Hypothalamus (tissue), 51 donors: ENCODE measurements at regions not wholly inside any gene's neighbourhood (a gene's known extent, or its start where the extent isn't known, plus 50 kb on each side); places are given as distances from the start of the nearest gene placed in this dataset.
A peak's percentile ranks its signal among the peaks of the same experiment; 100 is the strongest.
"Not testable (repeated sequence)": the region's sequence is repeated elsewhere in the genome, so short reads cannot be mapped to it uniquely, and the experiment has no call there.

Experiments used
- DNase-seq, 51 donors: peaks; one replicate each; lab custom pipeline; 2025; lab: John Stamatoyannopoulos, UW

- DNase-seq, result no peak
Measured at GRCh38 chr2:231644426-231644825, 51.8 kb downstream of the TEX44 start.

- no peak for DNase-seq
Measured at GRCh38 chr2:231646476-231646875, 53.8 kb downstream of the TEX44 start.

- peak in 18 of 51 donors; percentile 15 to 63 (median 28) for DNase-seq
Measured at GRCh38 chr2:231648579-231649174, 56.0 kb downstream of the TEX44 start.

DNA sequence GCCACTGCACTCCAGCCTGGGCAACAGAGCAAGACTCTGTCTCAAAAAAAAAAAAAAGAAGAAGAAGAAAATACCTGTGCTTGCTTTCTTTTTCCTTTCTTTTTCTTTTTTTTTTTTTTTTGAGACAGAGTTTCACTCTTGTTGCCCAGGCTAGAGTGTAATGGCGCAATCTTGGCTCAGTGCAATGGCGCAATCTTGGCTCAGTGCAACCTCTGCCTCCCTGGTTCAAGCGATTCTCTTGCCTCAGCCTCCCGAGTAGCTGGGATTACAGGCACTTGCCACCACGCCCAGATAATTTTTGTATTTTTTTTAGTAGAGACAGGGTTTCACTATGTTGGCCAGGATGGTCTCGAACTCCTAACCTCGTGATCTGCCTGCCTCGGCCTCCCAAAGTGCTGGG is 56.8 kb upstream of the PTMA start:
- DNase-seq, result not testable (repeated sequence)

- no peak for DNase-seq
Measured at GRCh38 chr2:231655488-231655887, 52.8 kb upstream of the PTMA start.

DNA sequence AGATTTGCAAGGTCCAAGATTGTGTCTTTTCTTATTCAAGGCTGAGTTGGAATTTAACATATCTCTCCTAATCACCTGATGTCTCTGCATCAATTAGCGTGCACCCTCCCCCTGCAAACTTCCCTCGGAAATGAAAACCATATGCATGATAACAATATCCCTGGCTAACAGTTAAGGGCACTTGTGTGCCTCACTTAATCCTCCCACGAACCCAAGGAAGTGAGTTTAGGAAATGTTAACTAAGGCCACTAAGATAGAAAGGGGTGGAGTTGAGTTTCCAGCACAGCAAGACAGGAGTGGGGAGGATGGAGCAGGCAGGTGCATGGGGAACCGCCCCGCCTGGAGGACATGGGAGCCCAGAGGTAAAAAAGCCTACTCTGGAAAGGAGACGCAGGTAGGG is 52.4 kb upstream of the PTMA start:
- no peak for DNase-seq
